DND-41 (cell line): ENCODE measurements at regions not wholly inside any gene's neighbourhood (a gene's known extent, or its start where the extent isn't known, plus 50 kb on each side); places are given as distances from the start of the nearest gene placed in this dataset.
A peak's percentile ranks its signal among the peaks of the same experiment; 100 is the strongest.

Source experiments
- ATAC-seq: fragments of 200-7000 bp; cut with Tn5 transposase; 3 replicates; pipeline ENCODE4 v1.9.1; 2021; ENCODE audit warnings: low read depth; ENCODE audit not compliant: insufficient read depth
- DNase-seq: peaks from one replicate; pipeline ENCODE4 v3.0.0-alpha.2; 2020
- H2AFZ ChIP-seq: 2 replicates; pipeline ENCODE4 v1.6.0; 2012; ENCODE audit warnings: low read depth, low read length
- H3K27ac ChIP-seq: 2 replicates; pipeline ENCODE4 v1.5.1; 2012; ENCODE audit warnings: low read length, inconsistent platforms
- H3K27me3 ChIP-seq: fragments of 200-600 bp; sonication (generic); 2 replicates; pipeline ENCODE4 v1.6.0; 2012; ENCODE audit warnings: low read length, mild to moderate bottlenecking, inconsistent platforms; ENCODE audit not compliant: insufficient read depth, poor library complexity
- H3K36me3 ChIP-seq: 2 replicates; pipeline ENCODE4 v1.5.1; 2012; ENCODE audit warnings: low read length, inconsistent platforms; ENCODE audit not compliant: insufficient read depth
- H3K4me1 ChIP-seq: 2 replicates; pipeline ENCODE4 v1.5.1; 2012; ENCODE audit warnings: mild to moderate bottlenecking, low read length; ENCODE audit not compliant: insufficient read depth
- H3K4me2 ChIP-seq: 2 replicates; pipeline ENCODE4 v1.6.0; 2012; ENCODE audit warnings: mild to moderate bottlenecking, moderate library complexity, low read length, inconsistent platforms; ENCODE audit not compliant: insufficient read depth
- H3K4me3 ChIP-seq, 2 experiments: fragments of 200-600 bp in 1 of 2; shearing (Covaris generic) in 1 of 2; 2 replicates each; pipeline ENCODE4 v1.5.1; 2012 to 2016; ENCODE audit warnings: inconsistent platforms in 2 of 2, low read length in 2 of 2, mild to moderate bottlenecking in 2 of 2, low read depth in 1 of 2, moderate library complexity in 1 of 2
- H3K79me2 ChIP-seq: 2 replicates; pipeline ENCODE4 v1.6.0; 2012; ENCODE audit warnings: low read length, inconsistent platforms; ENCODE audit not compliant: insufficient read depth
- H3K9ac ChIP-seq: 2 replicates; pipeline ENCODE4 v1.6.0; 2012; ENCODE audit warnings: low read depth, mild to moderate bottlenecking, inconsistent platforms, low read length, moderate library complexity
- H3K9me3 ChIP-seq: 2 replicates; pipeline ENCODE4 v1.5.1; 2012; ENCODE audit warnings: low read length, moderate library complexity, mild to moderate bottlenecking, inconsistent platforms; ENCODE audit not compliant: insufficient read depth, severe bottlenecking
- H4K20me1 ChIP-seq: 2 replicates; pipeline ENCODE4 v1.6.0; 2012; ENCODE audit warnings: low read length; ENCODE audit not compliant: insufficient read depth
- EZH2 ChIP-seq: IDR thresholded peaks from 3 replicates; pipeline ENCODE4 v1.6.1; 2012; ENCODE audit warnings: borderline replicate concordance, low read depth, mild to moderate bottlenecking, moderate library complexity, low read length, inconsistent platforms; ENCODE audit not compliant: severe bottlenecking
- TF ChIP-seq, protein P1 (sequence below): IDR thresholded peaks from 2 replicates; pipeline ENCODE4 v1.5.1; 2012; ENCODE audit warnings: borderline replicate concordance, low read length, moderate library complexity, mild to moderate bottlenecking; ENCODE audit not compliant: poor library complexity, severe bottlenecking; ENCODE audit errors: extremely low read depth

DNA sequence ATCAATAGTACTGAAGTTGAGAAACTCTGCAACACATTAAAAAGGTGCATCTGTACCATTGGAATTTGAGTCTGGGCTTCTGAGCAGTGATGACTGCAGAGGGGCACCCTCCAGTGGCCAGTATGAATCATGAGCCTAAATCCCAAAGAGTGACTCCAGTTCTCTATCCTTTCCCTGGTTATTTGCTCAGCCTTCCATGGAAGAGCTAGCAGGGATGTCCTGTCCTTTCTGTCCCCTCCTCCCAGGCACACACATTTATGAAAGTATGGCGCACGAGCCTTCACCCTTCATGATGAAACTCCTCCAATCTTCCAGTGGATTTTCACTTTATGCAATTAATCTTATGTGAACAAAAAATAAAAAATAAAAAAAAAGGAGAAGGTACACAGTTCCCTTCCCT, 81.0 kb downstream of the ESM1 start:
- Histone ChIP-seq H3K4me3 (no peak overlapping the region), H2AFZ (no peak overlapping the region), H3K27ac (no peak overlapping the region), H3K9me3 (no peaks in the 10 kb centered on the region), H3K4me2 (no peak overlapping the region), H3K79me2 (no peaks in the 10 kb centered on the region), H3K4me1 (peaks cover 31% of the 10 kb centered on the region), H3K9ac (no peak overlapping the region), H4K20me1 (no peaks in the 10 kb centered on the region), H3K36me3 (no peaks in the 10 kb centered on the region), H3K27me3 (no peaks in the 10 kb centered on the region)
- ATAC-seq (no peak), DNase-seq (no peak)
- TF ChIP-seq, protein P1, sequence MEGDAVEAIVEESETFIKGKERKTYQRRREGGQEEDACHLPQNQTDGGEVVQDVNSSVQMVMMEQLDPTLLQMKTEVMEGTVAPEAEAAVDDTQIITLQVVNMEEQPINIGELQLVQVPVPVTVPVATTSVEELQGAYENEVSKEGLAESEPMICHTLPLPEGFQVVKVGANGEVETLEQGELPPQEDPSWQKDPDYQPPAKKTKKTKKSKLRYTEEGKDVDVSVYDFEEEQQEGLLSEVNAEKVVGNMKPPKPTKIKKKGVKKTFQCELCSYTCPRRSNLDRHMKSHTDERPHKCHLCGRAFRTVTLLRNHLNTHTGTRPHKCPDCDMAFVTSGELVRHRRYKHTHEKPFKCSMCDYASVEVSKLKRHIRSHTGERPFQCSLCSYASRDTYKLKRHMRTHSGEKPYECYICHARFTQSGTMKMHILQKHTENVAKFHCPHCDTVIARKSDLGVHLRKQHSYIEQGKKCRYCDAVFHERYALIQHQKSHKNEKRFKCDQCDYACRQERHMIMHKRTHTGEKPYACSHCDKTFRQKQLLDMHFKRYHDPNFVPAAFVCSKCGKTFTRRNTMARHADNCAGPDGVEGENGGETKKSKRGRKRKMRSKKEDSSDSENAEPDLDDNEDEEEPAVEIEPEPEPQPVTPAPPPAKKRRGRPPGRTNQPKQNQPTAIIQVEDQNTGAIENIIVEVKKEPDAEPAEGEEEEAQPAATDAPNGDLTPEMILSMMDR, result peak; percentile 43
- no peak for TF ChIP-seq EZH2

DNA sequence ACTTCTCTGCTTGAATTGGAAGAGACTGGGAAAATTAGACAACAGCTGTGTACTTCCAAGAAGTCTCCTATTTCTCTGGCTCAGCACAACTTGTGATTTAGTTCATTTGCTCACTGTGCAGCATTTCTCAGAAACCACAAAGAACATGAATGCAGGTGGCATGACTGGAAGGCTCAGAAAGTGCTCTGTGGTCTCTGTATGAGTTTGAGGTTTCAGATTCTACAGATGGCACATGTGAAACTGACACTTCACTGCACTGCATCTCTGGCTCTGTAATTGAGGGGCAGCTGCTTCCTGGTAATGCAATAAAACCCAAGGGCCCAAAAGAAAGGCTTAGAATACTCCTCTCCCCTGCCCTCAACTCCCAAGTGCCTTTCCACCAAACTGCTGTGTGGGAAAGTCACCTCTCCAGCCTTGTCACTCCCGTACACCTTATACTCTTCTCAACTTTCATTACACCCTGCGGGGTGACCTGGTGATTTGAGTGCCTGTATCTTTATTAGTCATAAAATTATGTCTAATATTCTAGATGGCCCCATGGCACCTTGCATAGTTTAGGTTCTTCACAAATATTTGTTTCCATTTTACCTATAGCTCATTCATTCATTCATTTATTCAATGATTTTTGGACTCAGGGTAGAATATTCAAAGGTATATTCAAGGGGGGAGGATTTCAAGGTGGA, 82.5 kb downstream of the ESM1 start:
- H3K27ac ChIP-seq, result peak overlapping the region; percentile 58; the same call in 1 of the 2 replicates
- DNase-seq, result peak; percentile 81
- ATAC-seq, result peak; percentile 100

DNA sequence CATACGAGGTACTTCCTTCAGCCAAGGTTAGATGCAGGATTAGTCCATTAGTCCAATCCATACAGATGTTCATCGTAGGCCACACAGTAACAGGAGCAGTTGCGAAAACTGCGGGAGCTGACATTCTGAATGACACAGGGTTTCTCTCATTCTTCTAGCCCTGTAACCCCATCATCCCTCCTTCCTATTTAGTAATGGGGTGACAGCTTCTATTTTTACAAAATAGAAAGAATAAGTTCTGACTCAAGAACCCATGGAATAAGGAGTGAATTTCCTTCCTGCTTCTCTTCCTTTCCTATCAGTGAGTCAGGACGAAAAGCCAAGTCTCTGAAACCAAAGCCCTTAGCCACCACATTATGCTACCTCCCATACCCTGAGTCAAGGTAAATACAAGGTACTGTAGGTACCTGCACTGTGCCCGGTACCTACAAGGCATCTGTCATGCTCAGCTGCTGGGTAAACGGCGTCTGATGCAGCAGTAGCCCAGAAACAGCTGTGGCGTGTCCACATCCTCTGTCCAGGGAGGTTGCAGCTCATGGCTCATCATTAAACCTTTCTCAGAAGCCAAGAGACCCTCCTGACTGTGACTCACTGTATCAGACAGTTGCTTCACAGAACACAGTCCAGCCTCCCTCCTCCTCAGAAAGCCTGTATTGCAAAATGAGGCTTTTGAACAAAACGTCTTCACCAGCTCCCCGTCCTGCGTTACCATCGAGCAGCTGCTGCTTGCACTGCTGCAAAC, 84.2 kb downstream of the ESM1 start:
- no peak overlapping the region for H3K4me3 ChIP-seq
- ATAC-seq, result no peak
- H4K20me1 ChIP-seq, result no peaks in the 10 kb centered on the region
- no peak for DNase-seq
- no peaks in the 10 kb centered on the region for H3K27me3 ChIP-seq
- no peak overlapping the region for H2AFZ ChIP-seq
- no peaks in the 10 kb centered on the region for H3K79me2 ChIP-seq
- no peaks in the 10 kb centered on the region for H3K9me3 ChIP-seq
- H3K4me1 ChIP-seq, result peaks cover 31% of the 10 kb centered on the region
- no peaks in the 10 kb centered on the region for H3K36me3 ChIP-seq
- H3K27ac ChIP-seq, result no peak overlapping the region
- no peak for TF ChIP-seq EZH2
- TF ChIP-seq, protein P1, result no peak
- no peak overlapping the region for H3K9ac ChIP-seq
- no peak overlapping the region for H3K4me2 ChIP-seq

More for the DNA sequence above, 82.5 kb downstream of the ESM1 start:
- H3K4me3 ChIP-seq, result no peak overlapping the region
- TF ChIP-seq EZH2, result no peak
- TF ChIP-seq, protein P1, result no peak
- H3K4me1 ChIP-seq, result peaks cover 31% of the 10 kb centered on the region
- no peaks in the 10 kb centered on the region for H3K27me3 ChIP-seq
- H3K9ac ChIP-seq, result no peak overlapping the region
- no peaks in the 10 kb centered on the region for H3K9me3 ChIP-seq
- H3K4me2 ChIP-seq, result peak overlapping the region; percentile 51; the same call in 1 of the 2 replicates
- no peaks in the 10 kb centered on the region for H3K36me3 ChIP-seq
- no peaks in the 10 kb centered on the region for H4K20me1 ChIP-seq
- no peak overlapping the region for H2AFZ ChIP-seq
- no peaks in the 10 kb centered on the region for H3K79me2 ChIP-seq
